ENCODE measurements at regions not wholly inside any gene's neighbourhood (a gene's known extent, or its start where the extent isn't known, plus 50 kb on each side); places are given as distances from the start of the nearest gene placed in this dataset.
A peak's percentile ranks its signal among the peaks of the same experiment; 100 is the strongest.

DNA sequence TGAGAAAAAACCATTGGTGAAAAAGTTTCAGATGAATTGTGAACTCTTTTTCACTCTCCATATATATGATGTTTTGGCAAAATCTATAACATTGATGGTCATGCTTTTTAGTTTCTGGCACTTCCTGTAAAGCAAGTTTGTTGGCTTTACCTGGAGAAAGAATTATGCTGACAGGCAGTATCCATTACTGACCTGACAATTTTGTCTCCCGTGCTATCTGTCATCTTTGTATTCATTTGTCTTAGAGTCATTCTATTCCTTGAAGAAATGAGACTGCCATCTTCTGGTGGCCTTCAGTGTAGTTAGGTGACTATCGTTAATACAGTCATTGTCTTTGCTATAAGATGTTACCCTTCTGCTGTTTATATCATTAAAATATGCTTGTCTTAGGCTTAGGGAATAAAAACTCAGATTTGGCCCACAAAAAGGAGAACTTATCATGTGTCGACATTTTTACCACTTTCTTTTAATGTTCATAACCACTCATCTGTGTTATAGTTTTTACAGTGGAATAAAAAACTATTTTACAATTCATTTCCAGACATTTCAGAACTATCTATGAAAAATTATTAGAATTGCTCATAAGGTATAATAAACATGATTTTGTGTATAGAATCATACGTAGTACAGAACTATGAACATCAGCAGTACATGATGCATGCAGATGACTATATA lies 707.0 kb downstream of the EPM2A start:
- Mint-ChIP-seq H3K27ac (no peak overlapping the region), H3K4me1 (peaks cover 7% of the 10 kb centered on the region), H3K9me3 (no peaks in the 10 kb centered on the region), H3K36me3 (no peaks in the 10 kb centered on the region), H3K4me3 (no peak overlapping the region), H3K27me3 (ENCODE audit: low read depth) (no peaks in the 10 kb centered on the region)
- ChIA-PET CTCF (interaction anchor here (0.6 to 0.8 kb wide), 2 partner anchors 14 to 441 kb away, joined by 3 to 4 read pairs; no protein-coding TSS in a partner anchor), POLR2A (no interaction called here)
- TF ChIP-seq ZNF317 (CRISPR knock-in tag; IDR thresholded peaks at IDR 0.05; ENCODE audit: borderline replicate concordance, low read depth) (no peak), CTCF (IDR thresholded peaks at IDR 0.05) (0 out of 2 replicates have a peak, but pooled peaks have one; percentile 18)
- ATAC-seq, result peak; percentile 78
- no peak for DNase-seq (ENCODE audit: low spot score)

- POLR2A ChIA-PET, result no interaction called here
- TF ChIP-seq ZNF281 (CRISPR knock-in tag; IDR thresholded peaks at IDR 0.05) (no peak), ZNF232 (CRISPR knock-in tag; IDR thresholded peaks at IDR 0.05) (no peak), JUN (CRISPR knock-in tag; IDR thresholded peaks at IDR 0.05) (no peak), SOX15 (CRISPR knock-in tag; IDR thresholded peaks at IDR 0.05) (no peak), NR3C1 (CRISPR knock-in tag; conservative IDR thresholded peaks at IDR 0.05; ENCODE audit: low read depth) (no peak), KAT7 (CRISPR knock-in tag; IDR thresholded peaks at IDR 0.05; ENCODE audit: borderline replicate concordance) (no peak), AR (CRISPR knock-in tag; IDR thresholded peaks at IDR 0.05) (no peak), GTF2I (CRISPR knock-in tag; conservative IDR thresholded peaks at IDR 0.05) (no peak), MLX (CRISPR knock-in tag; IDR thresholded peaks at IDR 0.05) (no peak), SMAD3 (CRISPR knock-in tag; IDR thresholded peaks at IDR 0.05; ENCODE audit: borderline replicate concordance) (no peak), MAX (CRISPR knock-in tag; IDR thresholded peaks at IDR 0.05) (no peak), ZNF671 (CRISPR knock-in tag; IDR thresholded peaks at IDR 0.05) (no peak), FOXK1 (CRISPR knock-in tag; IDR thresholded peaks at IDR 0.05) (no peak), ZNF396 (CRISPR knock-in tag; IDR thresholded peaks at IDR 0.05; ENCODE audit: borderline replicate concordance) (no peak), ATF1 (CRISPR knock-in tag; IDR thresholded peaks at IDR 0.05) (no peak)
- TF ChIP-seq, protein P1, sequence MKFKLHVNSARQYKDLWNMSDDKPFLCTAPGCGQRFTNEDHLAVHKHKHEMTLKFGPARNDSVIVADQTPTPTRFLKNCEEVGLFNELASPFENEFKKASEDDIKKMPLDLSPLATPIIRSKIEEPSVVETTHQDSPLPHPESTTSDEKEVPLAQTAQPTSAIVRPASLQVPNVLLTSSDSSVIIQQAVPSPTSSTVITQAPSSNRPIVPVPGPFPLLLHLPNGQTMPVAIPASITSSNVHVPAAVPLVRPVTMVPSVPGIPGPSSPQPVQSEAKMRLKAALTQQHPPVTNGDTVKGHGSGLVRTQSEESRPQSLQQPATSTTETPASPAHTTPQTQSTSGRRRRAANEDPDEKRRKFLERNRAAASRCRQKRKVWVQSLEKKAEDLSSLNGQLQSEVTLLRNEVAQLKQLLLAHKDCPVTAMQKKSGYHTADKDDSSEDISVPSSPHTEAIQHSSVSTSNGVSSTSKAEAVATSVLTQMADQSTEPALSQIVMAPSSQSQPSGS (CRISPR knock-in tag; IDR thresholded peaks at IDR 0.05; ENCODE audit: borderline replicate concordance, low read depth), result no peak
- TF ChIP-seq, protein P2, sequence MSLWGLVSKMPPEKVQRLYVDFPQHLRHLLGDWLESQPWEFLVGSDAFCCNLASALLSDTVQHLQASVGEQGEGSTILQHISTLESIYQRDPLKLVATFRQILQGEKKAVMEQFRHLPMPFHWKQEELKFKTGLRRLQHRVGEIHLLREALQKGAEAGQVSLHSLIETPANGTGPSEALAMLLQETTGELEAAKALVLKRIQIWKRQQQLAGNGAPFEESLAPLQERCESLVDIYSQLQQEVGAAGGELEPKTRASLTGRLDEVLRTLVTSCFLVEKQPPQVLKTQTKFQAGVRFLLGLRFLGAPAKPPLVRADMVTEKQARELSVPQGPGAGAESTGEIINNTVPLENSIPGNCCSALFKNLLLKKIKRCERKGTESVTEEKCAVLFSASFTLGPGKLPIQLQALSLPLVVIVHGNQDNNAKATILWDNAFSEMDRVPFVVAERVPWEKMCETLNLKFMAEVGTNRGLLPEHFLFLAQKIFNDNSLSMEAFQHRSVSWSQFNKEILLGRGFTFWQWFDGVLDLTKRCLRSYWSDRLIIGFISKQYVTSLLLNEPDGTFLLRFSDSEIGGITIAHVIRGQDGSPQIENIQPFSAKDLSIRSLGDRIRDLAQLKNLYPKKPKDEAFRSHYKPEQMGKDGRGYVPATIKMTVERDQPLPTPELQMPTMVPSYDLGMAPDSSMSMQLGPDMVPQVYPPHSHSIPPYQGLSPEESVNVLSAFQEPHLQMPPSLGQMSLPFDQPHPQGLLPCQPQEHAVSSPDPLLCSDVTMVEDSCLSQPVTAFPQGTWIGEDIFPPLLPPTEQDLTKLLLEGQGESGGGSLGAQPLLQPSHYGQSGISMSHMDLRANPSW (CRISPR knock-in tag; conservative IDR thresholded peaks at IDR 0.05; ENCODE audit: low read depth), result no peak
- TF ChIP-seq, protein P3, sequence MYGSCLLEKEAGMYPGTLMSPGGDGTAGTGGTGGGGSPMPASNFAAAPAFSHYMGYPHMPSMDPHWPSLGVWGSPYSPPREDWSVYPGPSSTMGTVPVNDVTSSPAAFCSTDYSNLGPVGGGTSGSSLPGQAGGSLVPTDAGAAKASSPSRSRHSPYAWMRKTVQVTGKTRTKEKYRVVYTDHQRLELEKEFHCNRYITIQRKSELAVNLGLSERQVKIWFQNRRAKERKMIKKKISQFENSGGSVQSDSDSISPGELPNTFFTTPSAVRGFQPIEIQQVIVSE (CRISPR knock-in tag; IDR thresholded peaks at IDR 0.05; ENCODE audit: borderline replicate concordance), result no peak
- Mint-ChIP-seq H3K4me1 (peaks cover 7% of the 10 kb centered on the region), H3K27me3 (ENCODE audit: low read depth) (no peaks in the 10 kb centered on the region), H3K36me3 (no peaks in the 10 kb centered on the region), H3K27ac (no peak overlapping the region), H3K9me3 (peaks cover 12% of the 10 kb centered on the region), H3K4me3 (no peak overlapping the region)
- ATAC-seq (no peak), DNase-seq (ENCODE audit: low spot score) (no peak)
- CTCF ChIA-PET, result no interaction called here
Measured at GRCh38 chr6:145031001-145031400, 704.3 kb downstream of the EPM2A start.

All from WTC11 (cell line).